CD4-positive, alpha-beta T cell treated with Interleukin-10 for 1 hour (primary cell): ENCODE measurements at regions not wholly inside any gene's neighbourhood (a gene's known extent, or its start where the extent isn't known, plus 50 kb on each side); places are given as distances from the start of the nearest gene placed in this dataset.

Source experiments
- DNase-seq: peaks from one replicate; pipeline ENCODE4 v3.0.0-alpha.2; 2020

DNA sequence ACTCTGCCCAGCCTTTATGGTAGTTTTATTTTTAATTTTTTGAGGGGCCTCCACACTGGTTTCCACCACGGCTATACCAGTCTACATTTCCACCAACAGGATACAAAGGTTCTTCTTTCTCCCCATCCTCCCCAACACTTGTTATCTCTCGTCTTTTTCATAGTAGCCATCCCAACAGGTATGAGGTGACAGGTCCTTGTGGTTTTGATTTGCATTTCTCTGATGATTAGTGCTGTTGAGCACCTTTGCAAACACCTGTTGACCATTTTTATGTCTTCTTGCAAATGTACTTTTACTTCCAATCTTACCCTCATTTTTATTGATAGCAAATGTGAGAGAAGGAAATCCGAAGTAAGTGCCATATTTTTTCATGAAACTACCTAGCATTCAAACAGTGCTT is 195.4 kb upstream of the PREP start:
- DNase-seq: no peak

DNA sequence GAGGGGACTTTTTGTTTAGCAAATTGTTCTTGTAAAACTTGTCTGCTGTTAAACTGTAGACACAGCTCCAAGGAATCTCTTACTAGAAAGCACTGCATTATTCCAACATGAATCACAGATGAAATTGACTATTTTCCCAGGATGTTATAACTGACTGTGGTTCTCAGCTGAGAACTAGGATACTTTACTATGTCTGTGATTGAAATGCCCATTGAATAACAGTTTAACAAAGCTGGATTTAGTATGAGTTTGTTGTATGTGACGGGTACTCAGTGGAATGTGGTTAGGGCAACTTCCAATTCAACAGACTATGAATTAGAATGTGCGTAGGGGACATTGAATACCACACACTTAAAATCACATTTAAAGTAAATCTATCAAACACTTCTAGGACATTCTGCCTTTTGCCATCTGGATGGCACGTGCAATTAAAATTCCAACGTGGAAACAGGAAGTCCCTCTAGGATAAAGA is 193.4 kb upstream of the PREP start:
- no peak for DNase-seq

DNA sequence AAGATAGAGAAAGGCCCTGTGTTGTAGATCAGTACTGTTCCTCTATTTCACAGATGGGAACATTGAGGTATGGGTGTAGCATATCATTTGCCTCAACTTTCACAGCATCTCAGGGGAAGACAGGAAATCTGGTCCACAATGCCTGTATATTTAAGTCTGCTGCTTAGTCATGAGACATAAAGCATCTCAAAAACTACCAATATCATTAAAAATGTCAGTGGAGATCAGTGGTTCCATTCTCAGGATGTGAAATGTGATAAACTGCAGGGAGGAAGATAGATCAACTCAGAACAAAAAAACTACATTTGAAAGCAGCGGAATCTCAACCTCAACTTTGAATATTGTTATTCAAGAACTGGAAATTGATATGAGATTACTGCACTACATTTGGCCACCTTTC is 192.9 kb upstream of the PREP start:
- DNase-seq: no peak

DNA sequence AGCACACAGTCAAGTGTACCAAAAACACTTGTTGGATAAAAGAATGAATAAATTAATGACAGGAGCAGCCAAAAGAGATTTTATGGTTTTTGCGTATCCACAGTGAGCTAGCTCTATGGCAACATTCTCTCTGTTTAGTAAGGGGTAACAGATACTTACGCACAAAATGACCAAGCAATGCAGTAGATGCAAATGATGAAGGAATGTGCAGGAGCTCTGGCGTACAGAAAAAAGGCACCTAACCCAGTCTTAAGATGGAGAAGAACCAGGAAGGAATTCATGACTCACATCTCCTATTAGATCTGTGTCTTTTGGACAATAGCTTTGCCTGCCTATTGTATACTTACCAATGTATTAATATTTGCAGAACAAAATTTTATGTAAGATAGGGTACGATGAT is 191.9 kb upstream of the PREP start:
- DNase-seq: no peak

DNA sequence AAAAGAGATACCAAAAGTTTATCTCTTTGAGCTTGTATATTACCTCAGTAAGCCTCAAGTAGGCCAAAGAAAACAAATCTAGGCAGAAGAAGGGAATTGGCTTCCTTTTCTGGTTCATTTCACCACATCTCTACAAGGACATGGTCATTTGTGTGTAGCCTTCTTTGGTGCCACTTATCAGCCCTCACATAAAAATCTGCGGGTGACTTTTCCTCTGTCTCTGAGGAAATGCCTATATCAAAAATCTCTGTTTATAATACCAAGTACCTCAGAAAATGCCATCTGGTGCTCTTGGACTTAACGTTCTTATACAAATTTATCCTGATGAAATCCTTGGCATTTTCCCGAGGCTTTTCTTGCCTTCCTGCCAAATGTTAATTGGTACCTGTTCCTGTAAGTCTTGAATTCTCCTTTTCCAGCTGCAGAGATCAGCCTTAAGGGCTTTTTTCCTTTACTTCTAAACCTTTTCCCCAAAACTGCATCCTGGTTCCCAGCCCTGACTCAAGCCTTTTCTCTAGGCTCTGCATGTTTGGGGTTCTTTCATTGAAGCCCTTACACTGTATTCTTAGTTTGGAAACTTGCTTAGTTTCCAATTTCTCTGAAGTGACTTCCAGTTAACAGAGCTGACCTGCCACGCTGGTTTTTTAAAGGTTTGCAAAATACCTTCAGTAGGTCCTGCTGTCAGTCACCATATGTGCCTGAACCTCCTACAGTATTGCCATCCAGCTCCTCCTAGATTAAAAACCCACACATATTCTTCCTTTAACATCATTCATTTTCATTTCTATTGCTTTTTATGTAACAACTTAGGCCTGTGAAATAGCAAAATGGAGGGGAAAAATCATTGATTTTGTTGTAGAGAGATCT is 191.2 kb upstream of the PREP start:
- DNase-seq: no peak

DNA sequence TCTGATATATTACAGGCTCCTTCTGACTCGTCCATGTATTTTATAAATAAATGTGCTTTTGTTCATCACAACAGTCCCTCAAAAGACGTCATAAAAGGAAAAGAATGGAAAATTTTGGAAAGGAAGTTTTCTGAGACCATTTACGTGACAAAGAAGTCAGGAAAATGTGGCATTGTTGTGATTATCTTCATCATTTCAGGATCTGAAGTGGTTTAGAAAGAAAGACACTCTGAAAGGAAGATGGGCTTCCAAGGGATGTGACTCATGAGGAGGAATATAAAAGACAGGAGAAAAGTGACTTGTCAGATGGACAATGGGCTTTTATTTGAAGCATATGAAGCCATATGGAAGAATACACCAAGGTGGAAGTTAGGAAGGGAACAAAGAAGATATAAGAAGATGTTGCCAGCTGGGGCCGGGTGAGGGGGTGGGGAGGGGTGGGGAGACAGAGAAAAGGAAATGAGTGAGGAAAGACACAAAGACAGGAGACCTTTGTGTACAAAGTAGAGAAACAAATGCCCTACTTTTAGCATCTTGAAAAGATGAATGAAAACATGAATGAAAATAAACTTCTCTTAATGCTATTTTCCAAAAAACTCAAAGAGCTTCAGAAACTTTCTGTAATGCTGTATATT is 190.3 kb upstream of the PREP start:
- no peak for DNase-seq

DNA sequence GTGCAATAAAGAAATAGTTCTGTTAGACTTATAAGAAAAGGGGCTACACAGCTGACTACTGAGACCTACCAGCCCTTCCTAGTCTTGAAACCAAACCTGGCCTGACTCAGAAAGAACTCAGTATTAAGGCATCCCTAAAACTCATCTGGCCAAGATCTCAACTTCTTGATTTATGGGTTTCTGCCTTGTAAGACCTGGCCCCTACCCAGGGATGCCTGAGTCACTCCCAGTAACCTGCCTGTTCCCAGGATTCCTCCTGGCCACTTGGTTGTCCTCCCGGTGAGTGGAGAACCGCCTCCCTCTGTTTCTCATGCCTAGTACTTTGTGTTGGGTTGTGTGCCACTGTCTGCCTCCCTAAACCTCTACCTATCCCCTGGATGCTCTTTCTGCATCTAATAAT is 189.4 kb upstream of the PREP start:
- no peak for DNase-seq

DNA sequence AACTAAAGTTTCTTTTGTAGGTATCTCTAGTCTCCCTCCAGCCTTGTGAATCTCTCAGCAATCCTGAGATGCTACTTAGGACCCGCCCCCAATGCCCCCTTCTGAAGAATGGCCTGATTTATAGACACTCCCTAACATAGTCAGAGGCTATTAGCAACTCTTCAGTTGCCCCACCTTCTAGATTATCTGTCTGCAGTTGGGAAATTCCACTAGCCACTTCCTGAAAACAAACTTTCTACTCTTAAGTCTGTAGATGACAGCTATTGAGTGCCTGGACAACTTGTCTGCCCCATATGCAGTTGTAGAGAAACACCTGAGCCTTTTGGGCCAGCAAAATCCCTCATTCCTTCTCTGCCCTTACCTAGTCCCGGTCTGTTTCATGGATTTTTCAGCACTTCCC is 188.2 kb upstream of the PREP start:
- DNase-seq: peak; percentile 44

DNA sequence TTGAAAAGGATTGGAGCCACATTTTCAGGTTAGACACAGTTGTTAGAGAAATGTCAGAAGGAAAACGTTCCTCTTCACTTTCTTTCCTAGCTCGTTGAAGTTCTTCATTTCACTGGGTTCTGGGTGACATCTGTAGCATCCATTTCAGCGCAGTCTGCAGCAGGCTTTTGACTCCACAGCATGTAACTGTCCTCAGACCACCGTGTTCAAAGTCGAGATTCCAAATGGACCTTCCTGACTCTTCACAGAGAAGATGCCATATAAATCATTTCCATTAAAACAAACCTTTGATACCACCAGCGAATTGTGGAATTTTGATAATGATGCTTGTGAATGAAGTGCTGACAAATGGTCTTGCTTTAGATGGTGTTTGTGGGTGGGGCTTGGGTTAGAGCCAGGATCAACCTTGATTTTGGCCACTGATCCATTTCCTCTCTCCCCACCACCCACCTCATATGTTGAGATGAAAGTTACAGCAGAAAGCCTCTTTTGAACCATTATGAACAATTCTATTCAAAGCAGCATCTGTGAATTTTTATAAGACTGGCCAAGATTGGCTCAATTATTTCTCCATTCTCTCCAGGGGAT is 185.3 kb upstream of the PREP start:
- DNase-seq: no peak

DNA sequence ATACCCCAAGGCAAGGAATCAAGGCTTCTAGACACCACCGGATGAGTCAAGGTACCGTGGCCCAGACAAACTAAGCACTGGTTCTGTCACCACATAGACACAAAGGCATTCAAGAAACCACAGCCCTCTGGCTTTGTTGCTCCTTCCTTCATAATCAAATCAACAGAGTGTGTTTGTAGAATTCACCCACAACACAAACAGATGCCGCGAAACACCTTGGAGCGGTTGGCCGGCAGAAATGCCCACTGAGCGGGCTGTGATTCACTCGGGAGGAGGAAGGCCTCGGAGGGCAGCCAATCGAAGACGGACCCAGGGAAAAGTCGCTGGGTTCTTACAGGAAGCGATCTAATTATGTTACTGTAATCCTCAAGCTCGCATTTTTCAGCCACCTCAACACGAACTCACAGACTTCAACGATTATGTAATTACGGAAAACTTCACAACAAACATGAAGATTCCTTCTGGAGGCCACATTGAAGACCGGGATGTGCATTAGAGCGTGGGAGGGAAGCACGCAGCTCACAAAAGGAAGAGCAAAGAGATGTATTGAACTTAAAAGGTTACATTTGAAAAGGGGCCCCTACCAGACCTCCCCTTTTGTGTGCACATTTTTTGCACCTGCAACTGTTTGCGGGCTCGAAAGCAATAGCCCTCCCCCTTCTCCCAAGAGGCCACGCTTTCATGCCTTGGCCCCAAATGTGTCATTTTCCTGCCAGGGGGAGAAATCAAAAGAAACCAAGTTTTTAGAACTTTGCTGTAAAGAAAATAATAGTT is 184.7 kb upstream of the PREP start:
- peak; percentile 23 for DNase-seq

DNA sequence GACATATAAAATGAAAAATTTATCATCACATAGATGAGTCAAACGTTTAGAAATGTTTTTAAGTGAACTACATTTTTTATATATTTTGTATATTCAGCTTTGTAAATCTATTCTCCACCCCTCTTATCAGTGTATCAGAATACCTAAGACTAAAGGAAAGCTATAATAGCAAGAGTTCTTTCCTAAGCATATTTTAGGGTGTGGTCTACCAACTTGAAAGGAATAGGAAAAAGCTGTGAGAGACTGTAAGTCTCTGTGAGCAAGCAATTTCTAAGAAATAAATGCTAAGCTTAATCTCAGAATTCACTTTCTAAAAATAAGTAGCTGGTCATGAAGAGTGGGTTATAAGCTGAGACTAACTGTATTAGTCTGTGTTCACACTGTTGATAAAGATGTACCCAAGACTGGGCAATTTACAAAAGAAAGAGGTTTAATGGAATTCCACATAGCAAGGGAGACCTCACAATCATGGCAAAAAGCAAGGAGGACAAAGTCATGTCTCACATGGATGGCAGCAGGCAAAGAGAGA is 175.4 kb upstream of the PREP start:
- no peak for DNase-seq

DNA sequence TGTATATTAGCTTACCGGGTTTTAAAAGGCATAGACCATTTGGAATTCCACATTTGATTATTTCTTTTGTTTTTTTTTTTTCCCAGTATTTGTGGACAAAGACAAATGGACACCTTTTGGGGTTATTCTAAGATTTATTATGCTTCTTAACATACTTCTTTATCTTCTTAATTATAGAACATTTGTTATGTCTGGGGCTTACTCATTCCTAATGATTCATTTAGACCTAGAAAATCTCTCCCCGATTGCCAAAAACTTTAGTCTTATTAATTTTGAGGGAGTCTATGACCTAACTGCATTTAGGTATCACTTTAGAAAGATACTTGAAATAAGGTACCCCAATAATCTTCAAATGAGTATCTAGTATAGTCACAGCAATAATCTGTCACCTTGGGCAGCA is 170.7 kb upstream of the PREP start:
- DNase-seq: no peak

DNA sequence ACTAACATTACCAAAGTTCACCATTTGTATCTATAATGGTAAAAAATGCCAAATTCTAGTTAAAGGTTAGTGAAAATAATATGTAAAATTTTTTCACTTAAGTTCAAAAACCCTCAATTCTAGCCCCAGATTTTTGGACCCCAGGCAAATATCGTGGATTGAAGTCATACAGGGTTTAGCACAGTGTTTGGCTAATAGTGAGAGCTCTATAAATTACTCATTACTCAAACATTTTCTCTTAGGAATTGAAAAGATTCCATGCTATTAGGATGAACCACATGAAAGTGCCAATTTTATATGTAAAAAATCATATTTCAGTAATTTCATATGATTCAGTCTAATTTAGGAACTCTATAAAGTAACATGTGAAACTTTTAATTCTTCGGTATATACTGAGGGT is 170.3 kb upstream of the PREP start:
- DNase-seq: no peak

DNA sequence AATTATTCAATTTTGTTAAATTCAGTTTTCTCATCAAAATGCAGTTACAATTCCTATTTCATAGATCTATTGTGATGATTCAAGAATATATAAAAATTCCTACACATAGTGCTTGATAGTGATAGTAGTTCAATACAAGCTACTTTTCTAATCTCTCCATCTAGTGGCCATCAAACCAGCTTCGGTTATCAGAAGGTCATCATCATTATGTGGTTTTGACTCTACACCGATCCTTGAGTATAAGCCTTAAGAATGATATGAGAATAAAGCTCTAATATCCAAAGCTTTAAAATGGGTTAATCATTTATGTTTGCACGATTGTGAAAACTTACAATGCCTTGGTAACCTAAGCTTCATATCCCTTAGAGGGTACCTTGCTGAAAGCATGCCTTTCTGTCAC is 167.5 kb upstream of the PREP start:
- no peak for DNase-seq

DNA sequence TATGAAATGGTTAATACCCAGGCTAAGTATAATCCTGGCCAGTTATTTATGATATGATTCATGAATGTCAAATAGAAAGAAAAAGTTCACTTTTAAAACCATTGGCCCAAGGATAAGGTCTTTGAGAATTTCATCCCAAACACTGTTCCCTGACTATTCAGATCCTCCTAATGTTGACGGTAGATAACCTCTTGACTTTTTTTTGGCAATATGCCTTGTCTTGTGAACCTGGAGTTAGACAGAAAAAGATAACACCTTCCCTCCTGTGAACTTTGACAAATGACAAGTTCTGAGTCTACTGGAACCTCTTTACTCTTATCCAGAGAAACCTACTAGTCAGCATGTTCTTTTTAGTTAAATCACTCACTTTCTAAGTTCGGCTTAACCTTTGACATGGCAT is 166.8 kb upstream of the PREP start:
- no peak for DNase-seq

DNA sequence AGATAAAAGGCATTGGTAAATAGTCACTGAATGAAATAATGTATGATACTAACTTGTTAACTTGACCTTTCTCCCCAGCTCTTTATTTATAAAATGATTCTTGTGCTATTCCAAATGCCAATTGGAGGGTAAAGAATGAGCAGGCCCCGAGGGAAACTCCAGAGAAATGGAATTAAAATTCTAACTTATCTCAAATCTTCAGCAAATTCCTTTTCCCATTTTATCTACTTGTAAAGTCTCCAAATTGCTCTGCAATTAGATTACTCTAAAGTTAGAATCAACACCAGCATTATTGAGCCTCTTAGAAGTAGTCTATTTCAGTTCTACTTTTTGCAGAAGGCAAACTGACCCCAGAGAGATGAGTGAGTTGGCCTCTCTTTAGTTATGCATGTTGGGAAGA is 165.9 kb upstream of the PREP start:
- no peak for DNase-seq

DNA sequence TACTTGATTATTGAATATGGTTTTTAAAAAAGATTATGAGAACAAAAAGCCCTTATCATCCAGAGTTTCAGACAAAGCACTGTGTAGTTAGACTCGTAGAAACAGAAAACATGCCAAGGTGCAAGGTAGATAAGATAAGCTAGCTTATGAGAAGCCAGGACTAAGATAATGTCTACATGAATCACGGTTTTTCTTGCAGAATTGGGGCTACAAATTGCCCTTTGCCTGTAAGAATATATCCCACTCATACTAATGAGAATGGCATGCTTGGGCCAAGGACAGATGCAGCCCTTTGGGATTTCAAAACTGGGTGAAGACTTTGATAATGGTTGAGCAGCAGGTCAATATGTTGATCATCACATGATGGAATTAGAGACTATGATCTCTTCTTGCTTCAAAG is 165.3 kb upstream of the PREP start:
- no peak for DNase-seq

DNA sequence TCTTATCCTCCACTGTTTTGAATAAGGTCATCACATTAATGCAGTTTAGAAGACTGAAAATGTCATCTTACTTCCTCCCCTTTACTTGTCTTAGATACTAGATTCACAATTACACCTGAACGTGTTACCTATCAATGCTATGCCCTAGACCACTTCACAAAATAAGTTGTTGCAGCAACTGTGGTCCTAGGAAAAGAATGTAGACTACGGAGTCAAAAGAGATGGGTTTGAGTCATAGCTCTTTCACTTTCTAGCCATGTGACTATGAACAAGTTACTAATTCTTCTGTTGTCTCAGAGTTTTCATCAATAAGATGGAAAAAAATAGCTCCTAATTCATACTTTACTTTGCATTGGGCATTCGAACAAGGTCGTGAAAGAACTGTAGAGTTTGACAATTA is 164.3 kb upstream of the PREP start:
- DNase-seq: no peak

DNA sequence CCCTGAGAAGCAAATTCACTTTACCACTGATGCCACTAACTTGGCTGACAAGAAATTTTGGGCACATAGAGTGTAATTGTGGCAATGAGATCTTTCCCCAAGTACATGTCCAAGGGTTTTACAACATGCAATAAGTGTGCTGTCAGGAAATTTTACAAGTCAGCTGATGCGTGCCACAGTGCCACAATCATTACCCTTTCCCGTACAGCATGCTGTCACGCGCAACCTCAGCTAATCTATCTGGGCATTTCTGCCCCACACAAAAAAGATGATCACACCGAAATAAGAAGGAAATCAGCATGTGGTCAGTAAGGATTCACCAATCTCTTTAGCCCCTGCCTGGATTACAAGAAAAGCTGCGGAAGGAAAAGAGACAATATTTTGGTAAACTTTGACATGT is 163.6 kb upstream of the PREP start:
- DNase-seq: no peak

DNA sequence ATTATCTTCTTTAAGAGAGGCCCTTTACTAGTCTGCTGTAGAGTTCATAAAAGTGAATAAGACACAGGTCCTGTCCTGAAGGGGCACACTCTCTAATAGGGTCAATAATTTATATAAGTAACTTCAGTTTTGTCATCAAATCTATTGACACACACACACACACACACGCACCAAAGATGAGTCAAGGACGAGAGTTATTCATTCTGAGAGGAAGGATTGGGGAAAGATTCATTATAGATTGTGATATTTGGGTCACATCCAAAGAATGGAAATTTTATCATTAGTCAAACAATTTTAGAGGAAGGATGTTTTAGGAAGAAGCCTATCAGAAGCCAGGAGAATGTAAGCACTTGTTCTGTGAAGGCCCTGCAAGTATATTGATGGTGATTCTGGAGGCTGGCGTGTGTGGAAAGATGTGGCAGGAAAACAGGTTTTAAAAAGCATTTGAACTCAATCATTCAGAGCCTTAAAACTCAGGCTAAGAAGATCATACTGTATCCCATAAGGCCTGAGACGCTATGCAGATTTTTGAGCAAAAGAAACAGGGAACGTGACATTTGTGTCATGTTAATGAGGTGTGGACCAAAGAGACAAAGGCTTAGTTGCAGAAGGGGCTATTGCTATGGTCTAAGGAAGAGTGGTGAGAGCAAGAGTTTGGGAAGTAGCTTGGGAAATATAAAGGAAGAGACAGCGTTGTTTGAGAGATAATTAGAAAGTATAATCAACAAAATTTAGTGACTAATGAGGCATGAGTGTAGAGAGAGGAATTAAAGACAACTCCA is 161.4 kb upstream of the PREP start:
- DNase-seq: no peak

DNA sequence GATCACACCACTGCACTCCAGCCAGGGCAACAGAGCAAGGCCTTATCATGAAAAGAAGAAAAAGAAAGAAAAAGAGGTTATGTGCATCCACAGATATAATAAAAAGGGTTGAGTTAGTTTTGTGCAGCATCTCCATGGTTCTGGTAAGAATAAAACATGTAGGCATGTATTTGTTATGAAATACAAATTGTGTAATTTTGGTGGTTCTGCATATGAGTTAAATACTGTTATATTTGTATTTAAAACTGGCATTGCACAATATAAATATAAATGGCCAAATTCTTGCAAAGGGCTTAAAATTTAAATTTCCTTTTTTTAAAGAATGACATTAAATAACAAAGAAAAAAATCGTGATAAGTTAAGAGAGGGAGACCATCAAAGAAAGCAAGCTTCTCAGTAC is 159.1 kb upstream of the PREP start:
- no peak for DNase-seq

DNA sequence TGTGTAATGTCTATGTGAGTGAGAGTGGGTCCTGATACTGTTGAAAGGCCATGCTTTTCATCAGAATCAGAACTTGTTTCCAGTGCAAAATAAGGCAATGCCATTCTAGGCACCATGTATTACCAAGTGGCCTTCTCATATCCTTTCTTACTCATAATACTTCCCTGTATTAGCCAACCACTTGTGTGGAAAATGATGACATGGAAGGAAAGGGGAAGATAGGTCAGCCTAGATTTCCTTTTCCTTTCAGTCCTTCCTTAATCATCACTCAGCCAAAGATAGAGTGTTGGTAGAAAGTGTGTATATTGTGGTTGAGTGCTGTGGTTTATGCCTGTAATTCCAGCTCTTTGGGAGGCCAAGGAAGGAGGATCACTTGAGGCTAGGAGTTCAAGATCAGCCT is 158.6 kb upstream of the PREP start:
- no peak for DNase-seq
